ENCODE measurements at regions not wholly inside any gene's neighbourhood (a gene's known extent, or its start where the extent isn't known, plus 50 kb on each side); places are given as distances from the start of the nearest gene placed in this dataset.

DNA sequence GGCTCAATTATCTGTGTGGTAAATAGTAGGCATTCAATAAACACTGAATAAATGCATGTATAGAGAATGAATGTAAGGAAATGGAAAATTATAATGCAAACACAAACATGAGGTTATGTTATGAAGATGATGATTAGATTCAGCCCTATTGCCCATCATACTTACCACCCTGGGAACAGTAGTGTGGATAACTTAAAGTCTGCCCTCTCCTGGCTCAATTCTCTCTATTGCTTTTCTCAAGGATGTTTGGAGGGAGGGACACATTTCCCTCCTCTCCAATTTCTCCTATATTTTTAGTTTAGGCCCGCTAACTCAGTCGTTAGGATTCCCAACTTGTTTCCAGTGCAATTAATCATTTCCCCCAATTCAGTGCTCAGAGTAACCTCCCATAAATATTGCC lies 101.5 kb upstream of the TNR start:
- TF ChIP-seq, protein P1, sequence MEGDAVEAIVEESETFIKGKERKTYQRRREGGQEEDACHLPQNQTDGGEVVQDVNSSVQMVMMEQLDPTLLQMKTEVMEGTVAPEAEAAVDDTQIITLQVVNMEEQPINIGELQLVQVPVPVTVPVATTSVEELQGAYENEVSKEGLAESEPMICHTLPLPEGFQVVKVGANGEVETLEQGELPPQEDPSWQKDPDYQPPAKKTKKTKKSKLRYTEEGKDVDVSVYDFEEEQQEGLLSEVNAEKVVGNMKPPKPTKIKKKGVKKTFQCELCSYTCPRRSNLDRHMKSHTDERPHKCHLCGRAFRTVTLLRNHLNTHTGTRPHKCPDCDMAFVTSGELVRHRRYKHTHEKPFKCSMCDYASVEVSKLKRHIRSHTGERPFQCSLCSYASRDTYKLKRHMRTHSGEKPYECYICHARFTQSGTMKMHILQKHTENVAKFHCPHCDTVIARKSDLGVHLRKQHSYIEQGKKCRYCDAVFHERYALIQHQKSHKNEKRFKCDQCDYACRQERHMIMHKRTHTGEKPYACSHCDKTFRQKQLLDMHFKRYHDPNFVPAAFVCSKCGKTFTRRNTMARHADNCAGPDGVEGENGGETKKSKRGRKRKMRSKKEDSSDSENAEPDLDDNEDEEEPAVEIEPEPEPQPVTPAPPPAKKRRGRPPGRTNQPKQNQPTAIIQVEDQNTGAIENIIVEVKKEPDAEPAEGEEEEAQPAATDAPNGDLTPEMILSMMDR (IDR thresholded peaks at IDR 0.05; ENCODE audit: low read depth, low read length), result no peak
- H3K27ac ChIP-seq (ENCODE audit: low read depth, low read length), result no peak overlapping the region
- H3K27me3 ChIP-seq (ENCODE audit: control insufficient read depth, insufficient read depth, low read length), result no peaks in the 10 kb centered on the region
- ChIA-PET POLR2A (no interaction called here), CTCF (no interaction called here)
- H3K9me3 ChIP-seq (ENCODE audit: control insufficient read depth, insufficient read depth, low read length), result no peaks in the 10 kb centered on the region
- DNase-seq (ENCODE audit: low read depth, low spot score), result no peak
- no peak overlapping the region for H3K4me3 ChIP-seq (ENCODE audit: low read depth, low read length)

DNA sequence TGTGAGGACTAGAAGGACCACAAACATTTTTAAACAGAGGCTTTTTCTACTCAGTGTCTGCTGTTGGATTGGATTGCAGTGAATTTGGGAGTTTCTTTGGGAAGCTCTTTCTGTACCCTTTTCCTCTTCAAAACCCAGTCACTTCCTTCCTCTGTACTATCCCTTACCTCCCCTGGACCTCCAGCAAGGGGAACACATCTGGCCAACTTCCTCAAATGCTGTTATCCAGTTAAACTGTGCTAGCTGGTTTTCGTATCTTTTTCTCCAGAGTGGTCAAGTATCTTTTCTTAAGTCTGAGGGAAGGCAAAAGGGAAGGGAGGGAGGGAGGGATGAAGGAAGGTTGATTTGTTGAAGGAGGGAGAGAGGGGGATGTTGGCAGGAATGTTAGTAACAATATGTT lies 99.2 kb upstream of the TNR start:
- ChIA-PET CTCF (no interaction called here), POLR2A (no interaction called here)
- Histone ChIP-seq H3K4me3 (ENCODE audit: low read depth, low read length) (no peak overlapping the region), H3K9me3 (ENCODE audit: control insufficient read depth, insufficient read depth, low read length) (no peaks in the 10 kb centered on the region), H3K27me3 (ENCODE audit: control insufficient read depth, insufficient read depth, low read length) (no peaks in the 10 kb centered on the region), H3K27ac (ENCODE audit: low read depth, low read length) (no peak overlapping the region)
- DNase-seq (ENCODE audit: low read depth, low spot score), result no peak
- TF ChIP-seq, protein P1 (IDR thresholded peaks at IDR 0.05; ENCODE audit: low read depth, low read length), result no peak

DNA sequence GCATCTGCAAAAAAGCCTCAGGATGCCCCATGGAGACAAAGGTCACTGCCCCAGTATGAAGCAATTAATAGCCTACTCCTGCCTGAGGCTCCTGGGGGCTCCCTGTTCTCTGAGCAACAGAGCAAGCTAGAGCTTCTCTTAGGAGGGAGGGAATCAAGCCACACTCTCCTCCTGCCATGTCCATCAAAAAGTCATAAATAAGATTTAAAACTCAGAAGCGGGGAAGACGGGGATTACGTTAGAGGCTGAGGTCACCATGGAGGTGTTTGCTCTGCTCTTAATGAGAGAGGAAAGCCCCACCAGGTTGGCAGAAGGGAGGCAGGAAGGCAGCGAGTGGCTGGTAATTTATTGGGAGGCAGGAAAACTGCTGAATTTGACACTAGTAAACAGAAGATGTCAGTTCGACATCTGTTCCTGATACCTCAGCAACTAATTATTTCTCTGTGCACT lies 98.4 kb upstream of the TNR start:
- no peaks in the 10 kb centered on the region for H3K9me3 ChIP-seq (ENCODE audit: control insufficient read depth, insufficient read depth, low read length)
- no peak overlapping the region for H3K4me3 ChIP-seq (ENCODE audit: low read depth, low read length)
- ChIA-PET POLR2A (no interaction called here), CTCF (no interaction called here)
- no peak overlapping the region for H3K27ac ChIP-seq (ENCODE audit: low read depth, low read length)
- TF ChIP-seq, protein P1 (IDR thresholded peaks at IDR 0.05; ENCODE audit: low read depth, low read length), result no peak
- no peaks in the 10 kb centered on the region for H3K27me3 ChIP-seq (ENCODE audit: control insufficient read depth, insufficient read depth, low read length)
- DNase-seq (ENCODE audit: low read depth, low spot score), result no peak

DNA sequence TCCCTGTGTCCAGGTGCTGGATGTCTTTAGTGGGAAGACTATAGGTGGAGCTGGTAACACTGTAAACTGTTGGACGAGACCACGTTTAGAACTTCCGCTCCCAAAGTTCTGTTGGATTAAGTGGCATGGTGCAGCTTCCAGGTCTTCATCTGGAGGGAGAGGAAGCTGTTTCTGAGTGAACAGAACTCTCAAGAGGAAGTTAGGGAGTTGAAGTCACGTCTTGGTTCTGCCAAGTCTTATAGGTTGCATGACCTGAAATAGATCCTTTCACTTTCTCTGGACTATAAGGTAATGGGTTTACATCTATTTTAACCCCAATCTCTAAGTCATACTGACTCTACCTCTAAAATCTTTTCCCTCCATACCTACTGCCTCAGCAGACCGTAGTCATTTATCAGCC lies 97.4 kb upstream of the TNR start:
- no peaks in the 10 kb centered on the region for H3K27me3 ChIP-seq (ENCODE audit: control insufficient read depth, insufficient read depth, low read length)
- H3K27ac ChIP-seq (ENCODE audit: low read depth, low read length), result no peak overlapping the region
- TF ChIP-seq, protein P1 (IDR thresholded peaks at IDR 0.05; ENCODE audit: low read depth, low read length), result no peak
- no peak for DNase-seq (ENCODE audit: low read depth, low spot score)
- ChIA-PET POLR2A (no interaction called here), CTCF (no interaction called here)
- no peak overlapping the region for H3K4me3 ChIP-seq (ENCODE audit: low read depth, low read length)
- no peaks in the 10 kb centered on the region for H3K9me3 ChIP-seq (ENCODE audit: control insufficient read depth, insufficient read depth, low read length)

DNA sequence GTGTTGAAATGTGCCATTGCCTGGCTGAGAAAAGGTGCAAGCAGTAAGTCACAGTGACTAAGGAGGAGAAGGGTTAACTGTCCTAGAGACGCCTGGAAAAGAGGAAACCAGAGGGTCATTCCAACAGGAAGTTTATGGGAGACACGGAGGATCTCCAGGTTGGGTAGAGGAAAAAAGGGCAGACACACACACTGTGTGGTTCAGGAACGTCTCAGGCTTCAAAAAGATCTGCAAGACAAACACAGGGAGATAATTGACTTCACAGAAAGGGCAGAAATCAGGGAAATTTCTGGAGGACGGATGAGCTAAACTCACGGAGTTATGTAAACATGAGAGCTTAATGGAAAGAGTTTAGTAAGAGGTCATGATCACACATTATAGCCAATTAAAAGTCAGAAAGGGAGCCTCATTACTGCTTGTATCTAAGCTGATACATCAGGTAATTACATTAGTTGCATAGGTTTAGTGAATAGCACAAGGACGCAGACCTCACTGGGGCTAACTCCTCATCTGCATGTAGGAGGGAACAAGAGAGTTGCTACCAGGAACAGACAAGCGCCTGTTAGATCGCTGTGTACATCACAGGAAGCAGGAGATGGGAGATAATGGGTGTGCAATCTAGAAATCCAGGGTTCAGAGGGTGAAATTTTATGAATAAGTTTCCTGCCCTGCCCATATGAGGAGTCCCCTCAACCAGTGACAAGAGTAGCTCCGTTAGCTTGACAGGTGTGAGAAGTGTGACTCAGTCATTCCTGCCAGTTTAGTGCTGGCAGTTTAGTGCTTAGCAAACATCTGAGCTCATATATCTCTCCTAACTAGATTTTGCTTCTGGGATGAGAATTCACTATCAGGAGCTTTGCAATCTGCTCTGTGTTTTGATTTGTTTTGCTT lies 96.6 kb upstream of the TNR start:
- DNase-seq (ENCODE audit: low read depth, low spot score), result no peak
- Histone ChIP-seq H3K27ac (ENCODE audit: low read depth, low read length) (no peak overlapping the region), H3K27me3 (ENCODE audit: control insufficient read depth, insufficient read depth, low read length) (no peaks in the 10 kb centered on the region), H3K4me3 (ENCODE audit: low read depth, low read length) (no peak overlapping the region), H3K9me3 (ENCODE audit: control insufficient read depth, insufficient read depth, low read length) (no peaks in the 10 kb centered on the region)
- CTCF ChIA-PET, result interaction anchor here (1.3 kb wide), 1 partner anchor 20 kb away, joined by 3 read pairs; no protein-coding TSS in a partner anchor
- TF ChIP-seq, protein P1 (IDR thresholded peaks at IDR 0.05; ENCODE audit: low read depth, low read length), result no peak
- POLR2A ChIA-PET, result no interaction called here

All from AG04450 (cell line).